ENCODE measurements at regions not wholly inside any gene's neighbourhood (a gene's known extent, or its start where the extent isn't known, plus 50 kb on each side); places are given as distances from the start of the nearest gene placed in this dataset.
"Not testable (repeated sequence)": the region's sequence is repeated elsewhere in the genome, so short reads cannot be mapped to it uniquely, and the experiment has no call there.

DNA sequence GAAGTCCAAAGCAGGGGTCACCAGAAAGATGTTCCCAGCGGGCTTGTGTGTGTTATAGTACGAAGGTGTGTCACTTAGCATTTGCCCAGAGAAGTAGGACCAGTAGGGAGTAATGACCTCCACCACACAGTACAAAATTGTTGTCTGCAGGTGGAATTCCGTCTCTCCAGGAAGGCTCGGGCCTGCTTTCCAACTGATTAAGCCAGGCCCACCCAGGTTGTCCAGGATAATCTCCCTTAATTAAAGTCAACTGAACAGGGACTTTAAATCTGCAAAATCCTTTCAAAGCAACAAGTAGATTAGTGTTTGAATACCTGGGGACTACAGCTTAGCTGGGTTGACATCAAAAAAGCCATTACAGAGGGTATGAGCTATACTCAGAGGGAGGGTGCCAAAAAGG is 131.3 kb downstream of the BACH1 start:
- TF ChIP-seq, protein P1, sequence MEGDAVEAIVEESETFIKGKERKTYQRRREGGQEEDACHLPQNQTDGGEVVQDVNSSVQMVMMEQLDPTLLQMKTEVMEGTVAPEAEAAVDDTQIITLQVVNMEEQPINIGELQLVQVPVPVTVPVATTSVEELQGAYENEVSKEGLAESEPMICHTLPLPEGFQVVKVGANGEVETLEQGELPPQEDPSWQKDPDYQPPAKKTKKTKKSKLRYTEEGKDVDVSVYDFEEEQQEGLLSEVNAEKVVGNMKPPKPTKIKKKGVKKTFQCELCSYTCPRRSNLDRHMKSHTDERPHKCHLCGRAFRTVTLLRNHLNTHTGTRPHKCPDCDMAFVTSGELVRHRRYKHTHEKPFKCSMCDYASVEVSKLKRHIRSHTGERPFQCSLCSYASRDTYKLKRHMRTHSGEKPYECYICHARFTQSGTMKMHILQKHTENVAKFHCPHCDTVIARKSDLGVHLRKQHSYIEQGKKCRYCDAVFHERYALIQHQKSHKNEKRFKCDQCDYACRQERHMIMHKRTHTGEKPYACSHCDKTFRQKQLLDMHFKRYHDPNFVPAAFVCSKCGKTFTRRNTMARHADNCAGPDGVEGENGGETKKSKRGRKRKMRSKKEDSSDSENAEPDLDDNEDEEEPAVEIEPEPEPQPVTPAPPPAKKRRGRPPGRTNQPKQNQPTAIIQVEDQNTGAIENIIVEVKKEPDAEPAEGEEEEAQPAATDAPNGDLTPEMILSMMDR (IDR thresholded peaks at IDR 0.05; ENCODE audit: insufficient read depth, low read length): no peak
- H3K4me3 ChIP-seq (ENCODE audit: low read depth, low read length): no peak overlapping the region
- DNase-seq (ENCODE audit: low read depth): no peak

DNA sequence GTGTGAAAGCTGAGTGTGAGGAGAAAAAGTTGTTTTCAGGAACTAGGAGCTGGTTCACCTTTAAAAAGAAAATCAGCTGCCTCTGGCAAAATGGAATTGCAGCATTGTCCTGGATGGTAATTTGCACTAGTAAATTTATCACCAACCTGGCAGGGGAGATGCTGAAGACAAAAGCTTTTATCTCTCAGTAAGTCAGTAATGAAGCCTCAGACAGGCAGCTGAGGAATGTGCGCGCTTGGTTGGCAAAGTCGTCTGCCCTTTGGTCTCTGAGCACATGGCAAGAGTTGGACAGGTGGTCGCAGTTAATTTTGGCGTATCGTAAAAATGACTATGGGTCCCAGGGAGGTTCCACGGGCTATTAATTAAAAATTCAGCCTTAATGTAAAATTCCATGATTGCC is 131.9 kb downstream of the BACH1 start:
- no peak overlapping the region for H3K4me3 ChIP-seq (ENCODE audit: low read depth, low read length)
- TF ChIP-seq, protein P1 (IDR thresholded peaks at IDR 0.05; ENCODE audit: insufficient read depth, low read length): no peak
- no peak for DNase-seq (ENCODE audit: low read depth)

DNA sequence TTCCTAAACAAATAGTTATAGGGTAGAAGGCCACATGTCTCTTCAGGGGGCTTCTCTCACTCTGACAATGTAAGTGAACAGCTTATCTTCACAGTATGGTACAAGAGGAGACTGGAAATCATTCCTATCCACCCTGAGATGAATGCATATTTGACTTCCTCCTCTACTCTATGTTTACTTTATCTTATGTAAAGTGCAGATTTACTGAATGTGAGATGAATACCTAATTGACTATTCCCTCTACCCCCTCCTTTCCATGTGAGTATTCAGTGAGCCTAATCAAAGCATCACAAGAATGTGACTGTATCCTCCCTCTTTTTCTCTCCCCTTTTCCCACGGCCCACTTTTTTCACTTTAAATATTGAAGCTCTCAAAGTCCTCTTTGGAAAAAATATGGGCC is 132.5 kb downstream of the BACH1 start:
- no peak for DNase-seq (ENCODE audit: low read depth)
- TF ChIP-seq, protein P1 (IDR thresholded peaks at IDR 0.05; ENCODE audit: insufficient read depth, low read length): no peak

DNA sequence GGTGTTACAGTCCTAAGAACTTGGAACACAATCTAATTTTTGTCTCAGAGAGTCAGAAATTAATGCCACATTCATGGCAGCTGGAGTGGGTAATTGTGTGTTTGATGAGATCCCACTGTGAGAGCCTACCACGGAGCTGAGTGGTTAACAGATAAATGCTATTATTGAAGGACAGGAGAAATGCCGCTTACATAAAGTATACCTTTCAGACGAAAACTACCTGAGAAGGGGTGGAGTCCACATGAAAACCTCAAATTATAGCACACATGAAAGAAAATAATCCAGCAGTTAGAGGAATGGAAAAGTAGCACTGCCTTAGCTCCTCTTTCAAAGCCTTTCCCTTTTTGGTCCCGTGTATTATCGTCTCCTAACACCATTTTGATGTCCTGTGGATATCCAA is 133.0 kb downstream of the BACH1 start:
- DNase-seq (ENCODE audit: low read depth): no peak
- H3K4me3 ChIP-seq (ENCODE audit: low read depth, low read length): no peak overlapping the region
- TF ChIP-seq, protein P1 (IDR thresholded peaks at IDR 0.05; ENCODE audit: insufficient read depth, low read length): no peak

More for the DNA sequence above, 132.5 kb downstream of the BACH1 start:
- no peak overlapping the region for H3K4me3 ChIP-seq (ENCODE audit: low read depth, low read length)

DNA sequence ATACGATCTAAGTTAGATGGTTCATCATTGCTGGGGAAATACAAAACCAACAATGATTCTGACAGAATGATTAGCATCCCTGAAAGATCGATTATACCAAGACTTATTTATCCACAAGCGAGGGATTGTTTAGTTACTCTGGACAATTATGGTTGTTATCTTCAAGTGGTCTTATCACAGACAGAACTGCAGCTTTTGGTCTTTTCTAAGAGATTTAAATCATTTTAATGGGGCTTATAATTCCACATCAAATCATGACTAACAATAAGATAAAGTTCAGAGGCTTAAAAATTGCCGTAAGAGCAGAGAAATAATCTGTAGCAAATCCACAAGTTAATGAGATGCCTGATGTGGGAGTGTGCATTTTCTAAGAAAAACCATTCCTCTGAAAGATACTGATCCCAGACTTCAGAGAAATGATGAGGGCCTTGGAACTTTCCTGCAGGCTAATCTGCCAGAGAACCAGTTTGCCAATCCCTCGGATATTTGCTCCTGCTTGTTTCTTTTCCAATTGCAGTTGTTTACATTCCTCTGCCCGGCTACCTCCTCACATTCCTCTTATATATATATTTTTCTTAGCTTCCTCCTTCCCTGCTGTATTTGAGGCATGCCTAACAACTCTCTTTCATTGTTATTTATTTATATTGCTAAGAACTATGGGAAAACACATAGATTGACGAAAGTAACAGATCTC is 134.8 kb downstream of the BACH1 start:
- no peak overlapping the region for H3K4me3 ChIP-seq (ENCODE audit: low read depth, low read length)
- TF ChIP-seq, protein P1 (IDR thresholded peaks at IDR 0.05; ENCODE audit: insufficient read depth, low read length): no peak
- peak; percentile 34 for DNase-seq (ENCODE audit: low read depth)

DNA sequence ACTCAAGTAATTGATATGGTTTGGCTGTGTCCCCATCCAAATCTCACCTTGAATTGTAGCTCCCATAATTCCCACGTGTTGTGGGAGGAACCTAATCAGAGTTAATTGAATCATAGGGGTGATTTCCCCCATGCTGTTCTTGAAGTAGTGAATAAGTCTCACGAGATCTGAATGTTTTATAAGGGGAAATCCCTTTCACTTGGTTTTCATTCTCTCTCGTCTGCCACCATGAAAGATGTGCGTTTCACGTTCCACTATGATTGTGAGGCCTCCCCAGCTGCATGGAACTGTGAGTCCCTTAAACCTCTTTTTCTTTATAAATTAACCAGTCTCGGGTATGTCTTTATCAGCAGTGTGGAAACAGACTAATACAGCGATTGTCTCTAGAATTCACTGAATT is 135.4 kb downstream of the BACH1 start:
- TF ChIP-seq, protein P1 (IDR thresholded peaks at IDR 0.05; ENCODE audit: insufficient read depth, low read length): no peak
- no peak overlapping the region for H3K4me3 ChIP-seq (ENCODE audit: low read depth, low read length)
- no peak for DNase-seq (ENCODE audit: low read depth)

DNA sequence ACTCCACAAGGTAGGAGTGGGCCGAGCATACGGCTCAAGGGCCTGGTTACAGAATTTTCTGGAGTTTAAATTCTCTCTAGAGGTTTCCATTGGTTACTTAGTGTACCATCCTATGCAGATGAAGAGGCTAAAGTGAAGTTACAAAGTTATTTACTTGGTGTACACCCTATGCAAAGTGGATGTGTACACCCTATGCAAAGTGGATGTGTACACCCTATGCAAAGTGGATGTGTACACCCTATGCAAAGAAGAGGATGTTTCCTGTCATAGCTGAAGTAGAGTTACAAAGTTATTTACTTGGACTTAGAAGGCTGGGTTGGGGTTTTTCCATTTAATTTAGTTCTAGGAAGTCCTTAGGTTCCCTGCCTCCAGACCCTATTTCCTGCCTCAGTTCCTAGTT is 136.3 kb downstream of the BACH1 start:
- DNase-seq (ENCODE audit: low read depth); H3K4me3 ChIP-seq (ENCODE audit: low read depth, low read length): not testable (repeated sequence)
